Type B pancreatic cell (in vitro differentiated cells): ENCODE measurements at regions not wholly inside any gene's neighbourhood (a gene's known extent, or its start where the extent isn't known, plus 50 kb on each side); places are given as distances from the start of the nearest gene placed in this dataset.

Source experiments
- DNase-seq: peaks from one replicate; pipeline ENCODE4 v3.0.0; 2021; ENCODE audit warnings: mixed read lengths; ENCODE audit not compliant: unreplicated experiment; ENCODE audit errors: extremely low spot score
- H3K27ac Mint-ChIP-seq: 2 replicates; pipeline ENCODE4 v1.8.0; 2021; ENCODE audit warnings: mild to moderate bottlenecking, mixed read lengths
- H3K27me3 Mint-ChIP-seq: 2 replicates; pipeline ENCODE4 v1.8.0; 2021; ENCODE audit warnings: mixed read lengths
- H3K36me3 Mint-ChIP-seq: 2 replicates; pipeline ENCODE4 v1.8.0; 2021; ENCODE audit warnings: mixed read lengths
- H3K4me1 Mint-ChIP-seq: one replicate; pipeline ENCODE4 v1.8.0; 2021; ENCODE audit warnings: mixed read lengths; ENCODE audit not compliant: unreplicated experiment
- H3K4me3 Mint-ChIP-seq: 2 replicates; pipeline ENCODE4 v1.8.0; 2021; ENCODE audit warnings: mild to moderate bottlenecking, mixed read lengths
- H3K9me3 Mint-ChIP-seq: 2 replicates; pipeline ENCODE4 v1.8.0; 2021; ENCODE audit warnings: mixed read lengths
- TF ChIP-seq, protein P1 (sequence below): fragments of 200-600 bp; sonication (generic); conservative IDR thresholded peaks from 2 replicates; pipeline ENCODE4 v1.5.0; 2021; ENCODE audit warnings: antibody characterized with exemption, mild to moderate bottlenecking

DNA sequence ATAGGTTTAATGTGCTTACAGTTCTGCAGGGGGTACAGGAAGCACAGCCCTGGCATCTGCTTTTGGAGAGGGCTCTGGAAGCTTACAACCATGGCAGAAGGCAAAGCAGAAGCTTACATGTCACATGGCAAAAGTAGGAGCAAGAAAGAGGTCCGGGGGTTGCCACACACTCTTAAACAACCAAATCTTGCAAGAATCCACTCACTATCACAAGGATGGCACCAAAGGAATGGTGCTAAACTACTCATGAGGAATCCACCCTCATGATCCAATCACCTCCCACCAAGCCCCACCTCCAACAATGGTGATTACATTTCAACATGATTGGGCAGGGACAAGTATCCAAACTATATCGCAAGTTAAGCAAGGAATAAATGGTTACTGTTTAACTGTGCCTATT is 255.8 kb upstream of the AVPR1A start:
- Mint-ChIP-seq H3K4me3 (no peak overlapping the region), H3K27me3 (peaks cover 3% of the 10 kb centered on the region), H3K36me3 (no peaks in the 10 kb centered on the region), H3K4me1 (peaks cover 18% of the 10 kb centered on the region), H3K27ac (no peak overlapping the region), H3K9me3 (peaks cover 4% of the 10 kb centered on the region)
- TF ChIP-seq, protein P1, sequence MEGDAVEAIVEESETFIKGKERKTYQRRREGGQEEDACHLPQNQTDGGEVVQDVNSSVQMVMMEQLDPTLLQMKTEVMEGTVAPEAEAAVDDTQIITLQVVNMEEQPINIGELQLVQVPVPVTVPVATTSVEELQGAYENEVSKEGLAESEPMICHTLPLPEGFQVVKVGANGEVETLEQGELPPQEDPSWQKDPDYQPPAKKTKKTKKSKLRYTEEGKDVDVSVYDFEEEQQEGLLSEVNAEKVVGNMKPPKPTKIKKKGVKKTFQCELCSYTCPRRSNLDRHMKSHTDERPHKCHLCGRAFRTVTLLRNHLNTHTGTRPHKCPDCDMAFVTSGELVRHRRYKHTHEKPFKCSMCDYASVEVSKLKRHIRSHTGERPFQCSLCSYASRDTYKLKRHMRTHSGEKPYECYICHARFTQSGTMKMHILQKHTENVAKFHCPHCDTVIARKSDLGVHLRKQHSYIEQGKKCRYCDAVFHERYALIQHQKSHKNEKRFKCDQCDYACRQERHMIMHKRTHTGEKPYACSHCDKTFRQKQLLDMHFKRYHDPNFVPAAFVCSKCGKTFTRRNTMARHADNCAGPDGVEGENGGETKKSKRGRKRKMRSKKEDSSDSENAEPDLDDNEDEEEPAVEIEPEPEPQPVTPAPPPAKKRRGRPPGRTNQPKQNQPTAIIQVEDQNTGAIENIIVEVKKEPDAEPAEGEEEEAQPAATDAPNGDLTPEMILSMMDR, result no peak
- DNase-seq, result no peak

DNA sequence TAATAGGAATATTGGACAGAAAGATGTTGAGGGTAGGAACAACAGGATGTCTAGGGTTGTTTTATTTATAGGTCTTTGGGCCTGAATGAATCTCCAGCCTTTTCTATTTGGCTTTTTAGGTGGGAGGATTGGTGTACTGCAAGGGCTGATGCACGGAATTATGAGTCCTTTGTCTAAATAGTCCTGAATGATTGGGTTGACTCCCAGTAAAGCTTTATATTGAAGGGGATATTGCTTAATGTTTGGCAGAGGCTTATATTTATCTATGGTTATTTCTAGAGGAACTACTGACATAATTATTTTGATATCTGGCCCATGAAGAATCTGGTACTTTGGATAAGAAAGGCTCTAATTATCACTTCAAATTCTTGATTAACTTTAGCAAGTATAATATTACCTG is 253.6 kb upstream of the AVPR1A start:
- Mint-ChIP-seq H3K27me3 (peaks cover 3% of the 10 kb centered on the region), H3K4me3 (no peak overlapping the region), H3K27ac (no peak overlapping the region), H3K36me3 (no peaks in the 10 kb centered on the region), H3K9me3 (peaks cover 9% of the 10 kb centered on the region), H3K4me1 (peaks cover 31% of the 10 kb centered on the region)
- TF ChIP-seq, protein P1, result no peak
- DNase-seq, result no peak

DNA sequence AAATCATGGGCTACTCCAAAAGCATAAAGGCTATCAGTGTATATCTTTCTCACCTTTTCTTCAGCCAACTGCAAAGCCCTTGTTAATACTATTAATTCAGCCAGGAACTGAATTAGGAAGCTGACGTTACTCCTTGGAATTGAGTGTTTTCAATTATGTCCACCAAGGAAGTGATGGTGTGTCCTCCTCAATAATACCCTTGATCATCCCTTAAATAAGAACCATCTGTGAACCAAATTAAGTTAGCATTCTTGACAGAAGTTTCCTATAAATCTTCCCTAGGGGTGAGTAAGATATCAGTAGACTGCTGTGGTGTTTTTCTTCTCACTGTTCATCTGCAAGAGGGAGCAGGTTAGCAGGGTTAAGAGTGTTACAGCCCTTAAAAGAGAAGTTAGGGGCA is 252.3 kb upstream of the AVPR1A start:
- TF ChIP-seq, protein P1, result no peak
- Mint-ChIP-seq H3K27ac (no peak overlapping the region), H3K27me3 (peaks cover 3% of the 10 kb centered on the region), H3K9me3 (peaks cover 14% of the 10 kb centered on the region), H3K36me3 (no peaks in the 10 kb centered on the region), H3K4me3 (no peak overlapping the region), H3K4me1 (peaks cover 31% of the 10 kb centered on the region)
- no peak for DNase-seq

DNA sequence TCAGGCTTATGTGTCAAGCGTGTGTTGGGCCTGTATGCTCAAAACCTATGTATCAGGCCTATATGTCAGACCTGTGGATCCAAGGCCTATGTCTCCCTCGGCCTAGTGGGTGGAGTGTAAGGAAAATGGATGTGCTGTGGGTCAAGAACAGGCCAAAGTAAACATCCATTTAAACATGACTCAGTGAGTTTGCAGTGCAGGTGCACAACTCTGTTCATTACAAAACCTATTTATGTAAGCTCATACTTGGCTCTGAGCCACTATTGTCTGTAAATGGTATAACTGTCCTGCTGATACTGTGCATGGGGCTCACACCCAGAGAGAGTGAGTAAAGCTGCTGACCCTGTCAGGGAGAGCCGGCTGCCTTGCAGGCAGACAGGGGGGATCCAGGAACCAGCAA is 249.7 kb upstream of the AVPR1A start:
- Mint-ChIP-seq H3K4me3 (peak overlapping the region; percentile 38), H3K4me1 (peaks cover 31% of the 10 kb centered on the region), H3K9me3 (peaks cover 10% of the 10 kb centered on the region), H3K27ac (peak overlapping the region; percentile 79), H3K27me3 (peaks cover 3% of the 10 kb centered on the region), H3K36me3 (no peaks in the 10 kb centered on the region)
- no peak for DNase-seq
- TF ChIP-seq, protein P1, result no peak

DNA sequence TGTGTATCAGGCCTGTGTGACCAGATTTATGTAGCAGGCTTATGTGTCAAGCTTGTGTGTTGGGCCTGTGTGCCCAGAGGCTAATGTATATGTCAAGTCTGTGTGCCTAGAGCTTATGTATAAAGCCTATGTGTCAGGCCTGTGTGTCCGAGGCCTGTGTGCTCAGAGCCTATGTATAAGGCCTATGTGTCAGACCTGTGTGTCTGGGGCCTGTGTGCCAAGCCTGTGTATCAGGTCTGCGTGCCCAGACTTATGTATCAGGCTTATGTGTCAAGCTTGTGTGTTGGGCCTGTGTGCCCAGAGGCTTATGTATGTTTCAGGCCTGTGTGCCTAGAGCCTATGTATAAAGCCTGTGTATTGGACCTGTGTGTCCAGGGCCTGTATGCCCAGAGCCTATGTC is 249.3 kb upstream of the AVPR1A start:
- peaks cover 31% of the 10 kb centered on the region for H3K4me1 Mint-ChIP-seq
- TF ChIP-seq, protein P1, result no peak
- H3K27me3 Mint-ChIP-seq, result peaks cover 3% of the 10 kb centered on the region
- H3K4me3 Mint-ChIP-seq, result no peak overlapping the region
- peaks cover 10% of the 10 kb centered on the region for H3K9me3 Mint-ChIP-seq
- DNase-seq, result no peak
- no peak overlapping the region for H3K27ac Mint-ChIP-seq
- H3K36me3 Mint-ChIP-seq, result no peaks in the 10 kb centered on the region

DNA sequence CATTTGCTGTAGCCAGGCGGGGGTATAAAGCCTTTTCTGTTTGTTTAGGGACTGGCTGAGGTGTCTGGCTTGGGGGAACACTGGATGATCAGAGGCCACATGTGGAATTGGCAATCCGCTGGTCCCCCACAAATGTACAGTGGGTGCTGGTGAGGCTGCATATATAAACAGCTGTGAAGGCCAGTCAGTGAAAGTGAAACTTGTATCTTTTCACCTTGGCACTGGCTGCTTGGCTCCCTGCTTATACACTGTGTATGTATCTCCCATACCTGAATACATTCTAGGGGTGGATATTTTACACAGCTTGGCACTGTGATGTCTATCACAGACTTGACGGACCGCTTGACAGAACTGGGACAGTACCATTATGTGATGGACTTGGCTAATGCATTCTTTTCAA is 246.8 kb upstream of the AVPR1A start:
- H3K27ac Mint-ChIP-seq, result no peak overlapping the region
- H3K4me3 Mint-ChIP-seq, result no peak overlapping the region
- no peaks in the 10 kb centered on the region for H3K27me3 Mint-ChIP-seq
- peaks cover 10% of the 10 kb centered on the region for H3K9me3 Mint-ChIP-seq
- no peaks in the 10 kb centered on the region for H3K36me3 Mint-ChIP-seq
- peaks cover 25% of the 10 kb centered on the region for H3K4me1 Mint-ChIP-seq
- DNase-seq, result no peak
- TF ChIP-seq, protein P1, result no peak
